Astrocyte (in vitro differentiated cells and primary cell): ENCODE measurements at regions not wholly inside any gene's neighbourhood (a gene's known extent, or its start where the extent isn't known, plus 50 kb on each side); places are given as distances from the start of the nearest gene placed in this dataset.
"Not testable (repeated sequence)": the region's sequence is repeated elsewhere in the genome, so short reads cannot be mapped to it uniquely, and the experiment has no call there.

Source experiments
- CTCF ChIP-seq: IDR thresholded peaks from 2 replicates; pipeline ENCODE4 v1.5.1; 2011; ENCODE audit warnings: low read depth, mild to moderate bottlenecking, inconsistent platforms, low read length, moderate library complexity; ENCODE audit not compliant: insufficient read depth
- EZH2 ChIP-seq: IDR thresholded peaks from 2 replicates; pipeline ENCODE4 v1.6.1; 2012; ENCODE audit warnings: mild to moderate bottlenecking, low read length, inconsistent platforms; ENCODE audit not compliant: insufficient read depth

GRCh38 chr4:118417800-118418199 is 65.0 kb upstream of the PRSS12 start:
- not testable (repeated sequence) for TF ChIP-seq CTCF, EZH2
